H9 (cell line): ENCODE measurements at regions not wholly inside any gene's neighbourhood (a gene's known extent, or its start where the extent isn't known, plus 50 kb on each side); places are given as distances from the start of the nearest gene placed in this dataset.

Experiments used
- DNase-seq: peaks from one replicate; pipeline ENCODE4 v3.0.0-alpha.2; 2017
- H2AFZ ChIP-seq: one replicate; pipeline ENCODE4 v1.6.1; 2013; ENCODE audit warnings: mild to moderate bottlenecking, low read length, control low read depth, moderate library complexity
- H2AK5ac ChIP-seq: 2 replicates; pipeline ENCODE4 v1.6.1; 2013; ENCODE audit warnings: low read length, control low read depth, mixed read lengths; ENCODE audit not compliant: insufficient read length
- H2BK120ac ChIP-seq: one replicate; pipeline ENCODE4 v1.6.1; 2013; ENCODE audit warnings: low read depth, mild to moderate bottlenecking, low read length, control low read depth, inconsistent platforms; ENCODE audit not compliant: poor library complexity, severe bottlenecking
- H2BK12ac ChIP-seq: 2 replicates; pipeline ENCODE4 v1.6.1; 2013; ENCODE audit warnings: low read length, control low read depth, mixed read lengths, low read depth; ENCODE audit not compliant: insufficient read length
- H2BK15ac ChIP-seq: 2 replicates; pipeline ENCODE4 v1.6.1; 2013; ENCODE audit warnings: low read depth, low read length, control low read depth
- H2BK20ac ChIP-seq: one replicate; pipeline ENCODE4 v1.6.1; 2013; ENCODE audit warnings: low read depth, mild to moderate bottlenecking, low read length, control low read depth, inconsistent platforms; ENCODE audit not compliant: poor library complexity, severe bottlenecking
- H2BK5ac ChIP-seq: 2 replicates; pipeline ENCODE4 v1.6.1; 2013; ENCODE audit warnings: low read length, control low read depth, mixed read lengths; ENCODE audit not compliant: insufficient read length
- H3K14ac ChIP-seq: 2 replicates; pipeline ENCODE4 v1.6.1; 2013; ENCODE audit warnings: low read length, control low read depth; ENCODE audit not compliant: insufficient read depth
- H3K18ac ChIP-seq: 2 replicates; pipeline ENCODE4 v1.6.1; 2013; ENCODE audit warnings: low read depth, mild to moderate bottlenecking, mixed read lengths, low read length, control low read depth; ENCODE audit not compliant: insufficient read length
- H3K23ac ChIP-seq: 2 replicates; pipeline ENCODE4 v1.6.1; 2013; ENCODE audit warnings: low read length, control low read depth, mixed read lengths, low read depth; ENCODE audit not compliant: insufficient read length
- H3K23me2 ChIP-seq: 2 replicates; pipeline ENCODE4 v1.6.1; 2013; ENCODE audit warnings: low read depth, mild to moderate bottlenecking, mixed read lengths, low read length, control low read depth; ENCODE audit not compliant: insufficient read length, poor library complexity, severe bottlenecking
- H3K27ac ChIP-seq: 2 replicates; pipeline ENCODE4 v1.5.1; 2013; ENCODE audit warnings: low read length, control low read depth, mixed read lengths, low read depth; ENCODE audit not compliant: insufficient read length
- H3K27me3 ChIP-seq: 2 replicates; pipeline ENCODE4 v1.6.1; 2013; ENCODE audit warnings: low read length, control low read depth, inconsistent platforms; ENCODE audit not compliant: insufficient read depth
- H3K4ac ChIP-seq: 2 replicates; pipeline ENCODE4 v1.6.1; 2013; ENCODE audit warnings: low read depth, mild to moderate bottlenecking, control low read depth, inconsistent platforms, low read length, moderate library complexity
- H3K4me1 ChIP-seq: 2 replicates; pipeline ENCODE4 v1.6.1; 2013; ENCODE audit warnings: low read length, control low read depth, inconsistent platforms; ENCODE audit not compliant: insufficient read depth
- H3K4me2 ChIP-seq: 2 replicates; pipeline ENCODE4 v1.6.1; 2013; ENCODE audit warnings: low read length, control low read depth, mixed read lengths; ENCODE audit not compliant: insufficient read length, insufficient read depth
- H3K56ac ChIP-seq: 2 replicates; pipeline ENCODE4 v1.6.1; 2013; ENCODE audit warnings: low read depth, mild to moderate bottlenecking, mixed read lengths, low read length, control low read depth; ENCODE audit not compliant: insufficient read length
- H3K79me1 ChIP-seq: 2 replicates; pipeline ENCODE4 v1.6.1; 2013; ENCODE audit warnings: low read depth, mild to moderate bottlenecking, moderate library complexity, low read length, control low read depth, inconsistent platforms; ENCODE audit not compliant: insufficient read depth, poor library complexity, severe bottlenecking
- H3K79me2 ChIP-seq: 2 replicates; pipeline ENCODE4 v1.6.1; 2013; ENCODE audit warnings: low read length, control low read depth, inconsistent platforms; ENCODE audit not compliant: insufficient read depth
- H3K9ac ChIP-seq: 2 replicates; pipeline ENCODE4 v1.6.1; 2013; ENCODE audit warnings: low read length, control low read depth, mixed read lengths; ENCODE audit not compliant: insufficient read length; ENCODE audit errors: extremely low read depth
- H3K9me3 ChIP-seq: one replicate; pipeline ENCODE4 v1.6.1; 2013; ENCODE audit warnings: low read depth, low read length, inconsistent platforms; ENCODE audit not compliant: control insufficient read depth
- H3T11ph ChIP-seq: one replicate; pipeline ENCODE4 v1.6.1; 2013; ENCODE audit warnings: mild to moderate bottlenecking, low read length, control low read depth, inconsistent platforms
- H4K20me1 ChIP-seq: one replicate; pipeline ENCODE4 v1.6.1; 2013; ENCODE audit not compliant: control insufficient read depth, insufficient read length, insufficient read depth
- H4K5ac ChIP-seq: 2 replicates; pipeline ENCODE4 v1.6.1; 2013; ENCODE audit warnings: low read depth, mild to moderate bottlenecking, mixed read lengths, low read length, control low read depth; ENCODE audit not compliant: insufficient read length
- H4K8ac ChIP-seq: replicated peaks from 2 replicates; pipeline ENCODE4 v1.6.1; 2013; ENCODE audit warnings: low read length, control low read depth, mixed read lengths, low read depth; ENCODE audit not compliant: insufficient read length
- H4K91ac ChIP-seq: 2 replicates; pipeline ENCODE4 v1.6.1; 2013; ENCODE audit warnings: low read depth, mild to moderate bottlenecking, moderate library complexity, mixed read lengths, low read length, control low read depth; ENCODE audit not compliant: insufficient read length
- H3K27ac Mint-ChIP-seq, 3 experiments: 2 replicates in 2 of 3; 3 replicates in 1 of 3; pipeline ENCODE4 v1.8.0; 2020 to 2021; ENCODE audit warnings: mixed read lengths in 3 of 3, mild to moderate bottlenecking in 1 of 3, moderate library complexity in 1 of 3
- H3K27me3 Mint-ChIP-seq: 2 replicates; pipeline ENCODE4 v1.8.0; 2021; ENCODE audit warnings: low read depth, mild to moderate bottlenecking, moderate library complexity, mixed read lengths
- H3K36me3 Mint-ChIP-seq, 3 experiments: 2 replicates in 2 of 3; 3 replicates in 1 of 3; pipeline ENCODE4 v1.8.0; 2020 to 2021; ENCODE audit warnings: low read depth in 3 of 3, mixed read lengths in 3 of 3; ENCODE audit not compliant: insufficient read depth in 1 of 3
- H3K4me1 Mint-ChIP-seq, 2 experiments: 2 replicates each; pipeline ENCODE4 v1.8.0; 2020; ENCODE audit warnings: mixed read lengths in 2 of 2
- H3K4me3 Mint-ChIP-seq, 2 experiments: 2 replicates in 1 of 2; 3 replicates in 1 of 2; pipeline ENCODE4 v1.8.0; 2020 to 2021; ENCODE audit warnings: mild to moderate bottlenecking in 2 of 2, mixed read lengths in 2 of 2, moderate library complexity in 1 of 2
- H3K9me3 Mint-ChIP-seq, 2 experiments: 2 replicates in 1 of 2; 3 replicates in 1 of 2; pipeline ENCODE4 v1.8.0; 2020; ENCODE audit warnings: mild to moderate bottlenecking in 2 of 2, mixed read lengths in 2 of 2, moderate library complexity in 1 of 2
- CTCF ChIP-seq: fragments of 200-600 bp; sonication (generic); conservative IDR thresholded peaks from 3 replicates; pipeline ENCODE4 v1.8.0; 2021; ENCODE audit warnings: antibody characterized with exemption, mild to moderate bottlenecking
- WGBS: extraction: QIAGEN DNeasy Blood & Tissue Kit; methylation state at CpG from one replicate; pipeline ENCODE4 v1.1.7; 2013; ENCODE audit warnings: missing lambda C conversion rate, low lambda C conversion rate, mixed read lengths; ENCODE audit not compliant: insufficient read length; ENCODE audit errors: extremely low coverage; 5-methylcytosine and 5-hydroxymethylcytosine counted together

- H2AK5ac ChIP-seq, result no peak overlapping the region
- DNase-seq, result no peak
- no peaks in the 10 kb centered on the region for H3K27me3 ChIP-seq
- no peaks in the 10 kb centered on the region for H3K4me1 Mint-ChIP-seq
- H3K79me2 ChIP-seq, result no peaks in the 10 kb centered on the region
- H4K5ac ChIP-seq, result no peak overlapping the region
- no peak overlapping the region for H3K18ac ChIP-seq
- no peak overlapping the region for H2AFZ ChIP-seq
- H3K9me3 Mint-ChIP-seq, result no peaks in the 10 kb centered on the region
- no peak overlapping the region for H3T11ph ChIP-seq
- no peaks in the 10 kb centered on the region for H3K9me3 ChIP-seq
- no CpG with 5 or more reads among the region's 3 CpGs for WGBS
- H3K4me1 ChIP-seq, result no peaks in the 10 kb centered on the region
- H3K4me3 Mint-ChIP-seq, result no peak overlapping the region
- no peaks in the 10 kb centered on the region for H4K20me1 ChIP-seq
- H4K91ac ChIP-seq, result no peak overlapping the region
- no peak overlapping the region for H3K23ac ChIP-seq
- no peak for TF ChIP-seq CTCF
- H2BK15ac ChIP-seq, result no peak overlapping the region
- no peaks in the 10 kb centered on the region for H3K79me1 ChIP-seq
- H2BK120ac ChIP-seq, result no peak overlapping the region
- H2BK5ac ChIP-seq, result no peak overlapping the region
- H3K27me3 Mint-ChIP-seq, result no peaks in the 10 kb centered on the region
- no peak overlapping the region for H4K8ac ChIP-seq
- no peaks in the 10 kb centered on the region for H3K23me2 ChIP-seq
- no peak overlapping the region for H3K56ac ChIP-seq
- H2BK12ac ChIP-seq, result no peak overlapping the region
- H3K4ac ChIP-seq, result no peak overlapping the region
- H3K4me2 ChIP-seq, result no peak overlapping the region
- H3K36me3 Mint-ChIP-seq, result no peaks in the 10 kb centered on the region
- no peak overlapping the region for H2BK20ac ChIP-seq
- H3K27ac ChIP-seq, result no peak overlapping the region
- no peak overlapping the region for H3K14ac ChIP-seq
- H3K27ac Mint-ChIP-seq, result no peak overlapping the region
- no peak overlapping the region for H3K9ac ChIP-seq
These were observed 818.7 kb upstream of the PTPRD start for GRCh38 chr9:11431490-11431889.
